WERI-Rb-1 (cell line): ENCODE measurements at regions not wholly inside any gene's neighbourhood (a gene's known extent, or its start where the extent isn't known, plus 50 kb on each side); places are given as distances from the start of the nearest gene placed in this dataset.

Experiments
- DNase-seq: peaks from one replicate; pipeline ENCODE4 v3.0.0-alpha.2; 2020
- H3K27ac ChIP-seq: fragments of 250-450 bp; sonication (Bioruptor Pico); 2 replicates; pipeline ENCODE4 v1.5.1; 2020; ENCODE audit warnings: mild to moderate bottlenecking, moderate library complexity
- H3K27me3 ChIP-seq: fragments of 250-450 bp; sonication (Bioruptor Pico); 2 replicates; pipeline ENCODE4 v1.5.1; 2021; ENCODE audit warnings: mild to moderate bottlenecking, low read depth, moderate library complexity; ENCODE audit not compliant: insufficient read depth, severe bottlenecking
- H3K36me3 ChIP-seq: fragments of 250-450 bp; sonication (Bioruptor Pico); 2 replicates; pipeline ENCODE4 v1.5.1; 2020; ENCODE audit warnings: mild to moderate bottlenecking, moderate library complexity
- H3K4me3 ChIP-seq: 2 replicates; pipeline ENCODE4 v1.5.1; 2011; ENCODE audit warnings: low read depth, mild to moderate bottlenecking, control low read depth, low read length
- H3K9me3 ChIP-seq: fragments of 250-450 bp; sonication (Bioruptor Pico); 2 replicates; pipeline ENCODE4 v1.5.1; 2021; ENCODE audit warnings: mild to moderate bottlenecking, moderate library complexity; ENCODE audit not compliant: severe bottlenecking
- TF ChIP-seq, protein P1 (sequence below): IDR thresholded peaks from 2 replicates; pipeline ENCODE4 v1.5.1; 2011; ENCODE audit warnings: low read depth, mild to moderate bottlenecking, control low read depth, inconsistent platforms, low read length

DNA sequence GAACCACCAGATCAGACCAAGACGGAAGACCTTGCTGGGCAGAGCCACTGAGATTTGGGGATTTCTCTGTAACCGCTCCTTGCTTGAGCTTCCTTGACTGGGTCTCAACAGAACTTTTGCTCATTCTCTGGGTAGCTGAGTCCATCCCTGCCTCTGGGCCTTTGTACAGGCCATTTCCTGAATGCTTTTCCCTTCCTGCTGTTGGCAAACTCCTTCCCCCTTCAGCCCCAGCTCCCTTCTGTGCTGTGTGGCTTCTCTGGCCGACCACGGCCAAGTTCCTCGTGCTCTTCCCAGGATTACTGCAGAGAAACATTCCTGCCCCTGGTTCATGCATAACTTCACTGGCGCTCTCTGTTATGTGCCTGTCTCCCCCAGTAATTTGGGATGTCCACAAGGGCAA is 150.5 kb upstream of the GPR26 start:
- no peak overlapping the region for H3K27ac ChIP-seq
- TF ChIP-seq, protein P1, sequence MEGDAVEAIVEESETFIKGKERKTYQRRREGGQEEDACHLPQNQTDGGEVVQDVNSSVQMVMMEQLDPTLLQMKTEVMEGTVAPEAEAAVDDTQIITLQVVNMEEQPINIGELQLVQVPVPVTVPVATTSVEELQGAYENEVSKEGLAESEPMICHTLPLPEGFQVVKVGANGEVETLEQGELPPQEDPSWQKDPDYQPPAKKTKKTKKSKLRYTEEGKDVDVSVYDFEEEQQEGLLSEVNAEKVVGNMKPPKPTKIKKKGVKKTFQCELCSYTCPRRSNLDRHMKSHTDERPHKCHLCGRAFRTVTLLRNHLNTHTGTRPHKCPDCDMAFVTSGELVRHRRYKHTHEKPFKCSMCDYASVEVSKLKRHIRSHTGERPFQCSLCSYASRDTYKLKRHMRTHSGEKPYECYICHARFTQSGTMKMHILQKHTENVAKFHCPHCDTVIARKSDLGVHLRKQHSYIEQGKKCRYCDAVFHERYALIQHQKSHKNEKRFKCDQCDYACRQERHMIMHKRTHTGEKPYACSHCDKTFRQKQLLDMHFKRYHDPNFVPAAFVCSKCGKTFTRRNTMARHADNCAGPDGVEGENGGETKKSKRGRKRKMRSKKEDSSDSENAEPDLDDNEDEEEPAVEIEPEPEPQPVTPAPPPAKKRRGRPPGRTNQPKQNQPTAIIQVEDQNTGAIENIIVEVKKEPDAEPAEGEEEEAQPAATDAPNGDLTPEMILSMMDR, result no peak
- no peaks in the 10 kb centered on the region for H3K36me3 ChIP-seq
- H3K9me3 ChIP-seq, result no peaks in the 10 kb centered on the region
- DNase-seq, result no peak
- no peak overlapping the region for H3K4me3 ChIP-seq
- no peaks in the 10 kb centered on the region for H3K27me3 ChIP-seq

DNA sequence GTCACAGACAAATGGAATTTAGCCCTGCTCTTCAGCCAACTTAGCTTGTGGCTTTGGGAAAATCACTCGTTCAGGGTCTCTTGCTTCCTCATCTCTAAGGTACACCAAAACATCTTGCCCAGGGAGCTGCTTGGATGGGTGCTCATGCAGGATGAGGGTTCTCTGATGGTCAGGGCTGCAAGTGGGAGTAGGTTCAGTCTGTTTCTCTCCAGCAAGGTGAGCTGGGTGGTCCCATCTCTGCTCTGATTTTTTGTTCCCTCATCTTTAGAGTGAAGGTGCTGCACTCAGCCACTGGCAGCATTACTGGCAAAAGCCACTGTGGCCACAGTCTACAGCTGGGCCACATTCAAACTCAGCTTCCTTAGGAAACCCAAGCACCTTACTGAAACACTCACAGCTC is 149.9 kb upstream of the GPR26 start:
- no peaks in the 10 kb centered on the region for H3K9me3 ChIP-seq
- H3K4me3 ChIP-seq, result no peak overlapping the region
- H3K27me3 ChIP-seq, result no peaks in the 10 kb centered on the region
- H3K36me3 ChIP-seq, result no peaks in the 10 kb centered on the region
- DNase-seq, result no peak
- H3K27ac ChIP-seq, result no peak overlapping the region
- TF ChIP-seq, protein P1, result no peak

DNA sequence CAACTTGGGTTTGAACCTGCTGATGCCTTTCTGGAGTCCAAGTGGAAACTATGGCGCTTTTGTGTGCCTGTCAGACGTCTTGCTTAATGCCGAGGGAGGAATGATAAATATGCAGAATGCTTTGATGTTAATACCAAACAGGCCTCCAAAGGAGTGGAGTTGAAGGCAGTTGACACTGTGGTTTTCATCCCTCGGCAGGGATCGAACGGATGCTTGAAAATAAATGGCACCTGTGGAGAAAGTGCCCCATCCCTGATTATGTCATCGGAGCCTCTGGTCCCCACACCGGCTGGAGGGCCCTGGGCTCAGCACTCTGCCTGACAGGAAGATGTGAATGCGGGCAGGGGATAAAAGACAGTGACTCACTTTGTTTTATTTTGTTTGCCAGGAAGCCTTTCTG is 148.7 kb upstream of the GPR26 start:
- no peaks in the 10 kb centered on the region for H3K36me3 ChIP-seq
- no peak overlapping the region for H3K27ac ChIP-seq
- no peaks in the 10 kb centered on the region for H3K27me3 ChIP-seq
- no peaks in the 10 kb centered on the region for H3K9me3 ChIP-seq
- no peak for DNase-seq
- no peak overlapping the region for H3K4me3 ChIP-seq
- TF ChIP-seq, protein P1, result no peak

DNA sequence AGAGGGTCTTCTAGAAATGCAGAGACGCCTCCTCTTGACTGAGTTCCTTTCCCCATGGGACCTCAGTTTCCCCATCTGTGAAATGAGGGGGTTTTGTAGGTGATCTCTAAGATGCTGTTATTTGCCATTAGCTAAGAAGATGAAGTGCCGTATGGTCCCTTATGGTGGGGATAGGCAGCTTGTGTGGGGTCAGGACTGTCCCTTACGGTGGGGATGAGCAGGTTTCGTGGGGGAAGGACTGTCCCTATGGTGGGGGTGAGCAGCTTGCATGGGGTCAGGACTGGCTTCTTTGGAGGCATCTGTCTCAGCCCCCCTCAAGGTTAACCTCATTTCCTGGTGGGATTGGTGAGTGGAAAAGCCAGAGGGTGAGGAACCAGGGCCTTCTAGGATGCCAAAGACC is 148.3 kb upstream of the GPR26 start:
- H3K27me3 ChIP-seq, result no peaks in the 10 kb centered on the region
- no peak overlapping the region for H3K4me3 ChIP-seq
- no peak for DNase-seq
- no peaks in the 10 kb centered on the region for H3K9me3 ChIP-seq
- TF ChIP-seq, protein P1, result no peak
- no peak overlapping the region for H3K27ac ChIP-seq
- no peaks in the 10 kb centered on the region for H3K36me3 ChIP-seq

- no peak for DNase-seq
- Histone ChIP-seq H3K27ac (no peak overlapping the region), H3K27me3 (no peaks in the 10 kb centered on the region), H3K9me3 (no peaks in the 10 kb centered on the region), H3K4me3 (no peak overlapping the region), H3K36me3 (no peaks in the 10 kb centered on the region)
- TF ChIP-seq, protein P1, result no peak
Measured at GRCh38 chr10:123518765-123519164, 147.4 kb upstream of the GPR26 start.

GRCh38 chr10:123519861-123520260 is 146.3 kb upstream of the GPR26 start:
- TF ChIP-seq, protein P1, result no peak
- H3K27me3 ChIP-seq, result no peaks in the 10 kb centered on the region

More at GRCh38 chr10:123519861-123520260, 146.3 kb upstream of the GPR26 start:
- H3K9me3 ChIP-seq, result no peaks in the 10 kb centered on the region
- no peaks in the 10 kb centered on the region for H3K36me3 ChIP-seq
- H3K4me3 ChIP-seq, result no peak overlapping the region
- DNase-seq, result no peak
- H3K27ac ChIP-seq, result no peak overlapping the region
